HuH-7.5 (cell line): ENCODE measurements at regions not wholly inside any gene's neighbourhood (a gene's known extent, or its start where the extent isn't known, plus 50 kb on each side); places are given as distances from the start of the nearest gene placed in this dataset.

Experiments used
- DNase-seq: peaks from one replicate; pipeline ENCODE4 v3.0.0; 2011; ENCODE audit warnings: low spot score

- DNase-seq = no peak
Measured at GRCh38 chr2:53445383-53446070, 322.1 kb upstream of the CHAC2 start.

GRCh38 chr2:53442783-53443182, 324.8 kb upstream of the CHAC2 start:
- no peak for DNase-seq

GRCh38 chr2:53442093-53442492, 325.5 kb upstream of the CHAC2 start:
- DNase-seq = no peak

- DNase-seq = no peak
Measured at GRCh38 chr2:53438692-53439091, 328.9 kb upstream of the CHAC2 start.

- no peak for DNase-seq
Measured at GRCh38 chr2:53438100-53438499, 329.5 kb upstream of the CHAC2 start.

DNA sequence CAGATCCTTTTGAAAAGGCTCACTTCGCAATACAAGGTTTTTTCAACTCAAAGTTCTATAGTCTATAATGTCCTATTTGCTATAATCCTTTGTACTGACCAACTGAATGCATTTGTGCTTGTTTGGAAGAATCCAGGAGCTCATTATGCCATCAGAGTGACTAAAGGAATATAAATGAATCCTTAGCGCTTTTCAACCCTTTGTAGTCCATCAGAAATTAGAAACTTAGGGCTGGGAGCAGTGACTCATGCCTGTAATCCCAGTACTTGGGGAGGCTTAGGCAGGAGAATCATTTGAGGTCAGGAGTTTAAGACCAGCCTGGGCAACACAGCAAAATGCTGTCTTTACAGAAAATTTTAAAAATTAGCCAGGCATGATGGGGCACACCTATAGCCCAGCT, 330.2 kb upstream of the CHAC2 start:
- DNase-seq = no peak

DNA sequence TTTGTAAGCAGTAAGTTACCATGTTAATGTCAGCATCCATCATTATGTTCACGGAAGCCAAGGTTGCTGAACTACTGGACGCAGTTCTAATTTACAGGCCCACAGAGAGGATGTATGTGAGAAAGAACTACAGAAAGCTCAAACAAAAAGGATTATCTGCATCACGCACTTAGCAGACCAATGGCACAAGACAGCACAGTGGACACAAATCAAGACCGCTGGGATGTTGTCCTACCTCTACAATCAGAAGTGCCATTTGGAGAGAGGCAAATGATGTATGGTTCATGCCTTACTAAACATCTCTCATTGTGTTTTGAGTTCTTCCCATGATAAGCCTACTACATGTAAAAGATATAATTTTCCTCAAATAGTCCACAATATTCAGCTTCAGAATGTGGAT, 330.7 kb upstream of the CHAC2 start:
- no peak for DNase-seq

GRCh38 chr2:53435610-53436009, 332.0 kb upstream of the CHAC2 start:
- DNase-seq = no peak

GRCh38 chr2:53434466-53434865, 333.1 kb upstream of the CHAC2 start:
- DNase-seq = no peak

- no peak for DNase-seq
Measured at GRCh38 chr2:53432936-53433335, 334.7 kb upstream of the CHAC2 start.

DNA sequence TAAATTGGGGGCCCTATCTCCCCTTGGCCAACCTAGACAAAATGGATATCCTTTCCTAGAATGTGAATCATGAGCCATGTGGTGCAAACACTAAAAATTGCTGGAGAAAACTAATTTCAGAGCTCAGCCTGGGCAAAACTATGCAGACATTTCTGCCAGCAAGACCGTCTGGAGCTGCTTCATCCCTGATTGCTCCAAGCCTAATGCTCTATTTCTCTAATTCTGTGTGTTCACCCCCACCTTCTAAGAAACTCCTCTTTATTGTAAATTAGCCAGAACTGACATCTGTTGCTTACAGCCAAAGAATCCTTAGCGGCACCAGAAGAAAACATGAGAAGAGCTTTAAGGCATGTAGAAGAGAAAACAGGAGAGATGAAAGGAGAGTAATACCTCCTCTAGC, 337.7 kb upstream of the CHAC2 start:
- no peak for DNase-seq

DNA sequence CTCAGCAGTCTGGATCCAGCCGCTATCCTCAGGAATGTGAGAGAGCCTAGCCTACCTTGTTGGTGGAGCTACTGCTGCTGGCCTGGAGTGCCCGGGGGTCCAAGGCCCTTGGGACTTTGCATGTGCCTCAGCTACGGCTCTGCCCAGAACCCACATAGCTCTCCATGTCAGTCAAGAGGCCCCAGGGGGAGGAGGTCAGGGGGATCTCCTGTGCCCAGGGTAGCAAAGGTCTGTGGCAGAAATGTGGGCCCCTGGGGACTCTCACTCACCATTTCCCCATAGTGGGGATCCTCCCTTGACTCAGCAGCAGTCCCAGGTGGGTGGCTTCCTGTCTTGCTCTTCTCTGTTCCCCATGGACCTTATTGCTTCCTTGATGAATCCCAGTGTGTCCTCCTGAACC, 342.7 kb upstream of the CHAC2 start:
- DNase-seq = no peak

DNA sequence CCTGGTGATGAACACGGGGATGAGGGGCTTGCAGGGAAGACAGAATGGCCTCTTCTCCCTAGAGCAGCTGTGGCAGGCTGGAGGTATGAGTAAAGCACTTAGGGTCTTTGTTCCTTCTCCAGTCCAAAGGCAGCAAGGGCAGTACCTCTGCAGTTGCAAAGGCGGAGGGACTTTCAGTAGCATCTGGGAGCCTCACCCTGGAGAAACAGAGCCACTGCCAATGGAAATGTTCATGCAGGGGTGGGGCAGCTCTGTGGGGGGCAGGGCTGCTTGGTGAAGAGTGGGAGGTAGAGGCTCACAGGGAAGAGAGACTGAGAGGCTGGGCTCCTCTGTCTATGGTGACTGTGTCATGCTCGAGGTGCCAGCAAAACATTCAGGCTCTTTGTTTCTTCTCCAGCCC, 344.1 kb upstream of the CHAC2 start:
- no peak for DNase-seq

DNA sequence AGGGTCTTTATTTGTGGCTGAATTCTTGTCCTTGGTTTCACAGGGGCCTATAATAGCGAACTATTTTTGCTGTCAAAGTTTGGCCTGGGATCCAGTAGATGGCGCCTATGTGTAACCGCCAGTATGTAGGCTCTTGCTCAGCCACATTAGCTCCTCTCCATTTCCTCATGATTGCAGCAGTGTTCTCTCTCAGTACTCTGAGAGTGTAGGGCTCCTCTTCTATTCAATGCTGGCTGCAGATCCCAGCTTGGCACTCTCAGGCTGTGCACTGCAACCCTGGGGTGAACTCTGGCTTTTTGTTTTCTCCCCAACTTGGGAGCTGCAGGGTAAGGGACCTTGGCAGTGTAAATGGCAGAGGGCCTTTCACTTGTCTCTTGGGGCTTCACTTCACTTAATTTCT, 344.6 kb upstream of the CHAC2 start:
- peak; percentile 11 for DNase-seq

GRCh38 chr2:53417385-53417784, 350.2 kb upstream of the CHAC2 start:
- no peak for DNase-seq

GRCh38 chr2:53407363-53408080, 360.1 kb upstream of the CHAC2 start:
- no peak for DNase-seq

- no peak for DNase-seq
Measured at GRCh38 chr2:53403792-53404413, 363.7 kb upstream of the CHAC2 start.

DNA sequence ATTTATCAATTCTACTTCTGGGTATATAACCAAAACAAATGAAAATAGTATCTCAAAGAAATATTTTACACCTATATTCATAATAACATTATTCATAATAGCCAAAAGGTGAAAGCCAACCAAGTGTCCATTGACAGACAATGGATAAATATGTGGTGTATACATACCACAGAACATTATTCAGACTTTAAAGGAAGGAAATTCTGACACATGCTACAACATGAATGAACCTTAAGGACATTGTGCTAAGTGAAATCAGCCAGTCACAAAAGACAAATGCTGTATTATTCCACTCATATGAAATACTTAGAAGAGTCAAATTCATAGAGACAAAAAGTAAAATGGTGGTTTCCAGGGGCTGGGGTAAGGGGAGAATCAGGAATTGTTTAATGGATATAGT, 370.5 kb upstream of the CHAC2 start:
- no peak for DNase-seq

DNA sequence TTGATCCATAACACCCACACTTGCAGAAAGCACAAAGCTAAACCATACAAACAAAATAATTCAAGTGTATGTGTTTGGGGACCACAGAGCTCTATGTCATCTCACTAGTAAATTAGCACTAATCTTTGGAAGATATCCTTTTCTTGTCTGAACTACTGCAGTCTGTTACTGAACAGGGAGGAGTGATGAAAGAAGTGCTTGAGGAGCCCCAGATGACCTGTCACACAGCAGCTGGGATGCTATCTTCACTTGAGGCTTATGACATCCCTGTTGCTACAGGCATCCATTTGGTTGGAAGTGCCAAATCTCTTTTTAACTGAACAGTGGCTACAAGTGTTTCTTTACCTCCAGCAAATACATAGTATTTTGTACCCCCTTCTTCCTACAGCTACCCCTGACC, 386.3 kb upstream of the CHAC2 start:
- DNase-seq = no peak

DNA sequence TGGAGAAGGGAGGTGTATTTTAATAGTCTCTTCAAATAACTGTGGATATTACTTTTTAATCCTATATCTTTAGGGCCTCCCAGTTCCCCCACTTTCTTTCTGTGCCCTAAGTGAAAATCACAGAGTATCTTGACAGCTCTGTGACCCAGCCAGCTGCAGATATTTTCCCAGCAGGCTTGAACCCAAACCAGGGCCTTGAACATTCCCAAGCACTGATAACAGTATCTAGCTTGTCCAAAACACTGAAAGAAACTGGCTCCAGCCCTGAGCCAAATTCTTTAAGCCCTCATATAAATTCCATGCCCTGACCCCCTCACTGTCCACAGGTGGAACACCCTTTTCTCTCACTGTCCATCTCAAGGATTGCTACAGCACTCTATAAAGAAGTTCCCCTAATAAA, 388.1 kb upstream of the CHAC2 start:
- no peak for DNase-seq

- no peak for DNase-seq
Measured at GRCh38 chr2:53378791-53379190, 388.8 kb upstream of the CHAC2 start.

GRCh38 chr2:53373126-53373525, 394.5 kb upstream of the CHAC2 start:
- no peak for DNase-seq

DNA sequence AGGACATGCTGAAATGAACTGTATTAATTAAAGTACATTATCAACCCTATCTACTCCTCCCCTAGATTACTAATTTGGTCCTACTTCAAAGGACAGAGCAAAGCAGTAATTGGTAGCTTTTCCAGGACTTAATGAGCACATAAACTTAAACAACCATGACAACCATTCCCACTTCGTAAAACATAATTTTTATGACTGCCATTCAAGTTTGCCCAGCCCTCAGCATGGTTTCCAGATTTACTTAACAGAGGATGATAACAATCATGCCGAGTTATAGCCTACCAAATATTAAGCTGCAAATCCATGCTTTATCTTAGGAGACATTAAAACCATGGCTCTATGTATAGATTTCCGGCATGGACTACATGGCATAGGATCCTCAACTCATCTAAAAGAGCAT, 401.1 kb upstream of the CHAC2 start:
- DNase-seq = no peak

DNA sequence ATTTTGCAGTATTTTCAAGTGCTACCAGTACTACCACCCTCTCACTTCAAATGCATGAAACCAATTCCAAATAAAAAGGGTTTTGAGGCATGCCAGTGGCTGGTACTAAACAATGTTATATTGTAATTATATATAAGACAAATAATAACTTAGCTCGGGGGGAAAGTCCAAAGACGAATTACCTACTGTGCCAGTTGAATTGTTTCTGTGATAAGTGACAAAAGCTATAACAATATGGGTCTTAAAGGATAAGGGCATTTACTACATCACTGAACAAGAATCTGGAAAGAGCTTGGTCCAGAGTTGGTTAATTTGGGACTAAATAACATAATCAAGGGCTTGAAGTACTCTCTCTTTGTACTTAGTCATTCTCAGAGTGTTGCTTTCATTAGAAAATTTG, 404.7 kb upstream of the CHAC2 start:
- DNase-seq = no peak
